ENCODE measurements at regions not wholly inside any gene's neighbourhood (a gene's known extent, or its start where the extent isn't known, plus 50 kb on each side); places are given as distances from the start of the nearest gene placed in this dataset.

DNA sequence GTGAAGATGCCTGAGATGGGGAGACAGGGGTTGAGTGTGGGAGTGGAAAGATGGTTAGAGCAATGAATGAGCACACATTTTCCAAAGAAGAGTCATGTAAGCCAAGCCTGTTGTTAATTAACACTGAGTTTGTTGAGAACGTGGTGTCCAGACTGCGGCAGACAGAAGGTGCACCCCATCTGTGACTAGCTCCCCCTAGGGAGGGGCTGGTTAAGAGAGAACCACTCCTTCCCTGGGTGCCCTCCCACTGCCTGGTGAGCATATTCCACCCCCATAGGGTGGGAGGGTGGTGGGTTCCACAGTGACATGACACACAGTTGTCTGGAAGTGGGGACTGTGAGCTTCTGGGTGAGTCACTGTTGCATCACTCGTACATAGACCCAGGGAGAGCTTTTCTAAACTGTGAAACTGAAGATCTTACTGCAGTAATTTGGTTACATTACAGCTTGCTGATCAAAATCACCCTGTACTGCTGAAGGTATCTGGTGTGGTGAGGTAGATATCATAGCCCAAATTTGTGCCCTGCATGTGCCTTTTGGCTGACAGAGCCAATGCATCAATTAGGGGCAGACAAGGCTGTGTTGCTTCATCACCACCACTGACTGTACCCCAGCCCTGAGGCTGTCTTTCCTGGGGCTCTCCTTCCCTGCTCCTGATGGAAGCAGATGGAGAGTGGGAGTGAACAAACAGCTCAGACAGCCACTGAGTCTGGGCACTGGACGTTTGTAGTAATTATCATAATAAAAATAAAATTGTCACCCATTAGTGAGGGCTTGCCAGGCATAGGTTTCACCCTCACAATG lies 150.9 kb downstream of the EMP1 start:
- no peak for TF ChIP-seq TAF1 (IDR thresholded peaks at IDR 0.05; ENCODE audit: borderline replicate concordance, insufficient read depth, low read length)
- TF ChIP-seq, protein P1, sequence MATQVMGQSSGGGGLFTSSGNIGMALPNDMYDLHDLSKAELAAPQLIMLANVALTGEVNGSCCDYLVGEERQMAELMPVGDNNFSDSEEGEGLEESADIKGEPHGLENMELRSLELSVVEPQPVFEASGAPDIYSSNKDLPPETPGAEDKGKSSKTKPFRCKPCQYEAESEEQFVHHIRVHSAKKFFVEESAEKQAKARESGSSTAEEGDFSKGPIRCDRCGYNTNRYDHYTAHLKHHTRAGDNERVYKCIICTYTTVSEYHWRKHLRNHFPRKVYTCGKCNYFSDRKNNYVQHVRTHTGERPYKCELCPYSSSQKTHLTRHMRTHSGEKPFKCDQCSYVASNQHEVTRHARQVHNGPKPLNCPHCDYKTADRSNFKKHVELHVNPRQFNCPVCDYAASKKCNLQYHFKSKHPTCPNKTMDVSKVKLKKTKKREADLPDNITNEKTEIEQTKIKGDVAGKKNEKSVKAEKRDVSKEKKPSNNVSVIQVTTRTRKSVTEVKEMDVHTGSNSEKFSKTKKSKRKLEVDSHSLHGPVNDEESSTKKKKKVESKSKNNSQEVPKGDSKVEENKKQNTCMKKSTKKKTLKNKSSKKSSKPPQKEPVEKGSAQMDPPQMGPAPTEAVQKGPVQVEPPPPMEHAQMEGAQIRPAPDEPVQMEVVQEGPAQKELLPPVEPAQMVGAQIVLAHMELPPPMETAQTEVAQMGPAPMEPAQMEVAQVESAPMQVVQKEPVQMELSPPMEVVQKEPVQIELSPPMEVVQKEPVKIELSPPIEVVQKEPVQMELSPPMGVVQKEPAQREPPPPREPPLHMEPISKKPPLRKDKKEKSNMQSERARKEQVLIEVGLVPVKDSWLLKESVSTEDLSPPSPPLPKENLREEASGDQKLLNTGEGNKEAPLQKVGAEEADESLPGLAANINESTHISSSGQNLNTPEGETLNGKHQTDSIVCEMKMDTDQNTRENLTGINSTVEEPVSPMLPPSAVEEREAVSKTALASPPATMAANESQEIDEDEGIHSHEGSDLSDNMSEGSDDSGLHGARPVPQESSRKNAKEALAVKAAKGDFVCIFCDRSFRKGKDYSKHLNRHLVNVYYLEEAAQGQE (IDR thresholded peaks at IDR 0.05; ENCODE audit: insufficient read depth in 1 of 2, low read depth in 2 of 2, low read length in 2 of 2), result no peak
- TF ChIP-seq SIN3A (IDR thresholded peaks at IDR 0.05; ENCODE audit: borderline replicate concordance, insufficient read depth, low read length), result no peak
- no peak for TF ChIP-seq FOXP2 (optimal IDR thresholded peaks at IDR 0.05; ENCODE audit: borderline replicate concordance, extremely low read depth, extremely low read length, insufficient read depth)
- TF ChIP-seq POLR2AphosphoS5 (IDR thresholded peaks at IDR 0.05; ENCODE audit: low read depth, low read length), result no peak

DNA sequence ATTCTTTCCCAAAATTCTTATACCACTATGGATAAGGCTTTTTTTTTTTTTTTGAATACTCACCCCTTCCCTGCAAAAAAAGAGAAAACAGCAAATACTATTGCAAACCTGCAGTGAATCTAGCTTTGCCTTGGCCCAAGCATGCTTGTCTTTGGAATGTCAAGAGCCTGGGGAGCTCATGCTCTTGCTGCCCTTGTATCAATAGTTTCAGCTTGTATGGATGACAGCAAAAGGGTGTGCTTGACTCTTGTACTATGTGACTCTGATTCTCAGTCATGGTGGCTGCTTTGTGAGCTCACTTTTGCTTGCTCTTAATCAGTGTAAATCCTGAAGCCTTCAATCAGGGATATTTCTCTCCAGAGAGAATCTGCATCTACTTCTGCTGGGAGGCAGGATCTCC lies 149.2 kb downstream of the EMP1 start:
- no peak for TF ChIP-seq FOXP2 (optimal IDR thresholded peaks at IDR 0.05; ENCODE audit: borderline replicate concordance, extremely low read depth, extremely low read length, insufficient read depth)
- TF ChIP-seq TAF1 (IDR thresholded peaks at IDR 0.05; ENCODE audit: borderline replicate concordance, insufficient read depth, low read length), result no peak
- TF ChIP-seq POLR2AphosphoS5 (IDR thresholded peaks at IDR 0.05; ENCODE audit: low read depth, low read length), result no peak
- TF ChIP-seq, protein P1 (IDR thresholded peaks at IDR 0.05; ENCODE audit: insufficient read depth in 1 of 2, low read depth in 2 of 2, low read length in 2 of 2), result no peak
- TF ChIP-seq SIN3A (IDR thresholded peaks at IDR 0.05; ENCODE audit: borderline replicate concordance, insufficient read depth, low read length), result no peak

DNA sequence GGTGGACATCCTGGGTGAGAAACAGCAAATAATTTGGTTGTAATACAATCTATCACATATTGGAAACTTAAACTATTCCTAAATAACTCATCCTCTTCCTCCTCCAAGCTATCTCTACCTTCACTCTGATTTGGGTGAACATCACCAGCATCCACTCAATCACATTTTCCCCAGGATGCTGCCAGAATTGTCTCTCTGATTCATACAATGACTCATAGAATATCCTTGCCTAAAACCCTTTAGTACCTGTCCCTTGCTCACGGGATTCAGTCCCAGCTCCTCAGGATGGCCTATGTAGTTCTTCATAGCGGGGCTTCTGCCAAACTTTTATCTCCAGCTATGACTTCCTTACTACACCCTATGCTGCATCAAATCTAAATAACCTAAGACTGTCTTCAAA lies 146.8 kb downstream of the EMP1 start:
- TF ChIP-seq POLR2AphosphoS5 (IDR thresholded peaks at IDR 0.05; ENCODE audit: low read depth, low read length) (no peak), TAF1 (IDR thresholded peaks at IDR 0.05; ENCODE audit: borderline replicate concordance, insufficient read depth, low read length) (no peak), FOXP2 (optimal IDR thresholded peaks at IDR 0.05; ENCODE audit: borderline replicate concordance, extremely low read depth, extremely low read length, insufficient read depth) (no peak), SIN3A (IDR thresholded peaks at IDR 0.05; ENCODE audit: borderline replicate concordance, insufficient read depth, low read length) (no peak)
- TF ChIP-seq, protein P1 (IDR thresholded peaks at IDR 0.05; ENCODE audit: insufficient read depth in 1 of 2, low read depth in 2 of 2, low read length in 2 of 2), result no peak

DNA sequence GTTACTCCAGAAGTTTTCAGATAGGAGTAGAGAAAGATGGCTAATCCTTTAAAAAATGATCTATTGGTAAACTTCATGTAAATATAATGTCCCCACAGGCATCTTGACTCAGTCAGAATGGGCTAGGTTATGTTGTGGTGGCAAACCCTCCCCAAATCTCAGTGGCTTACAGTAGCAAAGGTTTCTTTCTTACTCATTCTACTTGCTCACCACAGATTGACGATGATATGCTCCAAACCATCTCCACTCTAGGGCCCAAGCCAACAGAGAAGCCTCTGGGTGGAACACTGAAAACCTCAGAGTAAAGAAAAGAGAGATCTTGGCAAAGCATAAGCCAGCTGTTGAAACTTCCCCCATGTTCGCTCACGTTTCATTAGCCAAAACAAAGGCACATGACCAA lies 146.4 kb downstream of the EMP1 start:
- TF ChIP-seq SIN3A (IDR thresholded peaks at IDR 0.05; ENCODE audit: borderline replicate concordance, insufficient read depth, low read length) (no peak), TAF1 (IDR thresholded peaks at IDR 0.05; ENCODE audit: borderline replicate concordance, insufficient read depth, low read length) (no peak), FOXP2 (optimal IDR thresholded peaks at IDR 0.05; ENCODE audit: borderline replicate concordance, extremely low read depth, extremely low read length, insufficient read depth) (no peak), POLR2AphosphoS5 (IDR thresholded peaks at IDR 0.05; ENCODE audit: low read depth, low read length) (no peak)
- TF ChIP-seq, protein P1 (IDR thresholded peaks at IDR 0.05; ENCODE audit: insufficient read depth in 1 of 2, low read depth in 2 of 2, low read length in 2 of 2), result no peak

Measured in PFSK-1 (cell line).